C4-2B (cell line): ENCODE measurements at regions not wholly inside any gene's neighbourhood (a gene's known extent, or its start where the extent isn't known, plus 50 kb on each side); places are given as distances from the start of the nearest gene placed in this dataset.

Experiments used
- ZFX ChIP-seq: fragments of 450-650 bp; IDR thresholded peaks from 2 replicates; pipeline ENCODE4 v1.6.1; 2017
- TF ChIP-seq, protein P1 (sequence below): fragments of 450-650 bp; conservative IDR thresholded peaks from 2 replicates; pipeline ENCODE4 v1.5.1; 2017; ENCODE audit warnings: mild to moderate bottlenecking

DNA sequence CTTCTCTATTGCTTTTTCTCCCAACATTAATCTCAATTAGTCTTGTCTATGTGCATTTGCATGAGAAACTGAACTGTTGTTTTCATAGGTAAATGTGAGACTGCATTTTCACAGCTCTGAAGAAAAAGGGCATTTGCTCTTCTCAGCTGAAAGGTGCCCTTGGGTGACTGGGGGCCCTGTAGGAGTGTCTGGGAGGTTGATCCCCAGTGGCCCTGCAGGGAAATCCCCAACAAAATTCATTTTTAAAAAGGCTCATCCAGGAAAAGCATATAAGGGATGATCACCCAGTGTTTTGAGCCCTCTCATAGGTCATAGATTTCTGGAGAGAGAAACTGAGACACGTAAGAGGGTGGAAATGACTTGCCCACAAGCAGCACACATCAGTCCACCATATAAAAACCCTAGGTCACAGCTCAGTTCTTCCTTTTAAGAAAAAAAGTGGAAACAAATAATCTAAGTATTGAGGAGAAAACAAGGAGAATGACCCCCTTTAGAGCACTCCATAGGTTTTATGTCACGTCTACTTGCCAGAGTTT lies 190.3 kb upstream of the AHR start:
- TF ChIP-seq, protein P1, sequence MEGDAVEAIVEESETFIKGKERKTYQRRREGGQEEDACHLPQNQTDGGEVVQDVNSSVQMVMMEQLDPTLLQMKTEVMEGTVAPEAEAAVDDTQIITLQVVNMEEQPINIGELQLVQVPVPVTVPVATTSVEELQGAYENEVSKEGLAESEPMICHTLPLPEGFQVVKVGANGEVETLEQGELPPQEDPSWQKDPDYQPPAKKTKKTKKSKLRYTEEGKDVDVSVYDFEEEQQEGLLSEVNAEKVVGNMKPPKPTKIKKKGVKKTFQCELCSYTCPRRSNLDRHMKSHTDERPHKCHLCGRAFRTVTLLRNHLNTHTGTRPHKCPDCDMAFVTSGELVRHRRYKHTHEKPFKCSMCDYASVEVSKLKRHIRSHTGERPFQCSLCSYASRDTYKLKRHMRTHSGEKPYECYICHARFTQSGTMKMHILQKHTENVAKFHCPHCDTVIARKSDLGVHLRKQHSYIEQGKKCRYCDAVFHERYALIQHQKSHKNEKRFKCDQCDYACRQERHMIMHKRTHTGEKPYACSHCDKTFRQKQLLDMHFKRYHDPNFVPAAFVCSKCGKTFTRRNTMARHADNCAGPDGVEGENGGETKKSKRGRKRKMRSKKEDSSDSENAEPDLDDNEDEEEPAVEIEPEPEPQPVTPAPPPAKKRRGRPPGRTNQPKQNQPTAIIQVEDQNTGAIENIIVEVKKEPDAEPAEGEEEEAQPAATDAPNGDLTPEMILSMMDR = no peak
- no peak for TF ChIP-seq ZFX
